ENCODE measurements at regions not wholly inside any gene's neighbourhood (a gene's known extent, or its start where the extent isn't known, plus 50 kb on each side); places are given as distances from the start of the nearest gene placed in this dataset.
A peak's percentile ranks its signal among the peaks of the same experiment; 100 is the strongest.
"Not testable (repeated sequence)": the region's sequence is repeated elsewhere in the genome, so short reads cannot be mapped to it uniquely, and the experiment has no call there.

GRCh38 chr12:59407799-59408198, 188.0 kb upstream of the SLC16A7 start:
- ATAC-seq (peak; percentile 45), DNase-seq (ENCODE audit: low spot score) (no peak)

- DNase-seq (ENCODE audit: low spot score): no peak
Measured at GRCh38 chr12:59405992-59406391, 189.8 kb upstream of the SLC16A7 start.

GRCh38 chr12:59404109-59404650, 191.6 kb upstream of the SLC16A7 start:
- ATAC-seq: peak; percentile 19
- DNase-seq (ENCODE audit: low spot score): no peak

More at GRCh38 chr12:59405992-59406391, 189.8 kb upstream of the SLC16A7 start:
- ATAC-seq: no peak

GRCh38 chr12:59403259-59403932, 192.4 kb upstream of the SLC16A7 start:
- no peak for DNase-seq (ENCODE audit: low spot score)
- ATAC-seq: peak; percentile 97

GRCh38 chr12:59401862-59402261, 194.0 kb upstream of the SLC16A7 start:
- peak; percentile 61 for ATAC-seq
- no peak for DNase-seq (ENCODE audit: low spot score)

GRCh38 chr12:59398164-59398563, 197.7 kb upstream of the SLC16A7 start:
- DNase-seq (ENCODE audit: low spot score) (no peak), ATAC-seq (no peak)

- DNase-seq (ENCODE audit: low spot score): no peak
- no peak for ATAC-seq
Measured at GRCh38 chr12:59396919-59397318, 198.9 kb upstream of the SLC16A7 start.

- DNase-seq (ENCODE audit: low spot score) (peak; percentile 52), ATAC-seq (peak; percentile 89)
Measured at GRCh38 chr12:59396519-59396918, 199.3 kb upstream of the SLC16A7 start.

GRCh38 chr12:59395310-59395709, 200.5 kb upstream of the SLC16A7 start:
- not testable (repeated sequence) for ATAC-seq; DNase-seq (ENCODE audit: low spot score)

- ATAC-seq: no peak
- DNase-seq (ENCODE audit: low spot score): no peak
Measured at GRCh38 chr12:59393506-59393905, 202.3 kb upstream of the SLC16A7 start.

GRCh38 chr12:59389968-59390576, 205.8 kb upstream of the SLC16A7 start:
- no peak for DNase-seq (ENCODE audit: low spot score)
- ATAC-seq: no peak

GRCh38 chr12:59388694-59389093, 207.1 kb upstream of the SLC16A7 start:
- ATAC-seq: no peak

GRCh38 chr12:59388176-59388575, 207.7 kb upstream of the SLC16A7 start:
- DNase-seq (ENCODE audit: low spot score): no peak
- ATAC-seq: no peak

More at GRCh38 chr12:59388694-59389093, 207.1 kb upstream of the SLC16A7 start:
- no peak for DNase-seq (ENCODE audit: low spot score)

GRCh38 chr12:59386236-59386635, 209.6 kb upstream of the SLC16A7 start:
- no peak for ATAC-seq
- DNase-seq (ENCODE audit: low spot score): no peak

- ATAC-seq: no peak
- DNase-seq (ENCODE audit: low spot score): no peak
Measured at GRCh38 chr12:59383079-59383822, 212.6 kb upstream of the SLC16A7 start.

- ATAC-seq (no peak), DNase-seq (ENCODE audit: low spot score) (no peak)
Measured at GRCh38 chr12:59382282-59383078, 213.3 kb upstream of the SLC16A7 start.

- ATAC-seq (no peak), DNase-seq (ENCODE audit: low spot score) (no peak)
Measured at GRCh38 chr12:59381106-59381505, 214.7 kb upstream of the SLC16A7 start.

- DNase-seq (ENCODE audit: low spot score) (no peak), ATAC-seq (no peak)
Measured at GRCh38 chr12:59375633-59376032, 220.2 kb upstream of the SLC16A7 start.

GRCh38 chr12:59374783-59375182, 221.0 kb upstream of the SLC16A7 start:
- no peak for ATAC-seq
- no peak for DNase-seq (ENCODE audit: low spot score)

- peak; percentile 24 for ATAC-seq
- DNase-seq (ENCODE audit: low spot score): no peak
Measured at GRCh38 chr12:59372956-59373355, 222.9 kb upstream of the SLC16A7 start.

GRCh38 chr12:59370933-59371332, 224.9 kb upstream of the SLC16A7 start:
- ATAC-seq: no peak

More at GRCh38 chr12:59370933-59371332, 224.9 kb upstream of the SLC16A7 start:
- no peak for DNase-seq (ENCODE audit: low spot score)

Measured in left lobe of liver (tissue), 2 donors.